WTC11 (cell line): ENCODE measurements at regions not wholly inside any gene's neighbourhood (a gene's known extent, or its start where the extent isn't known, plus 50 kb on each side); places are given as distances from the start of the nearest gene placed in this dataset.

Source experiments
- ATAC-seq: fragments of 200-7000 bp; cut with Tn5 transposase; 2 replicates; pipeline ENCODE4 v1.10.0; 2021; ENCODE audit warnings: mild to moderate bottlenecking, moderate library complexity
- CTCF ChIA-PET: fragments of 300-600 bp; sonication (Branson Sonifier 250); formaldehyde crosslinking; loops from one replicate; lab custom pipeline; 2021; ENCODE audit warnings: antibody characterized with exemption; lab: Charles Lee
- POLR2A ChIA-PET: fragments of 350-600 bp; sonication (Branson Sonifier 250); formaldehyde crosslinking; loops from one replicate; lab custom pipeline; 2021; ENCODE audit warnings: antibody characterized with exemption; lab: Charles Lee
- DNase-seq: peaks from one replicate; pipeline ENCODE4 v3.0.0; 2021; ENCODE audit warnings: low spot score
- H3K27ac Mint-ChIP-seq: 2 replicates; pipeline ENCODE4 v1.8.0; 2021; ENCODE audit warnings: mixed read lengths
- H3K27me3 Mint-ChIP-seq: 2 replicates; pipeline ENCODE4 v1.8.0; 2021; ENCODE audit warnings: low read depth, mild to moderate bottlenecking, moderate library complexity, mixed read lengths
- H3K36me3 Mint-ChIP-seq: 2 replicates; pipeline ENCODE4 v1.8.0; 2021; ENCODE audit warnings: mixed read lengths
- H3K4me1 Mint-ChIP-seq: 2 replicates; pipeline ENCODE4 v1.8.0; 2022; ENCODE audit warnings: mixed read lengths
- H3K4me3 Mint-ChIP-seq: 2 replicates; pipeline ENCODE4 v1.8.0; 2021; ENCODE audit warnings: mild to moderate bottlenecking, moderate library complexity, mixed read lengths
- H3K9me3 Mint-ChIP-seq: 2 replicates; pipeline ENCODE4 v1.8.0; 2021; ENCODE audit warnings: mixed read lengths
- CDX4 ChIP-seq: fragments of 250-450 bp; sonication (Bioruptor Pico); IDR thresholded peaks from 2 replicates; pipeline ENCODE4 v1.9.0; 2021; ENCODE audit warnings: moderate library complexity, mild to moderate bottlenecking, inconsistent platforms, borderline replicate concordance
- CREM ChIP-seq: sonication (generic); formaldehyde crosslinking; IDR thresholded peaks from 2 replicates; pipeline ENCODE4 v1.8.1; 2022; ENCODE audit warnings: mild to moderate bottlenecking, missing genetic modification reagents, moderate library complexity
- CTCF ChIP-seq: fragments of 200-600 bp; IDR thresholded peaks from 2 replicates; pipeline ENCODE4 v1.8.0; 2022; ENCODE audit warnings: antibody characterized with exemption
- FOXP4 ChIP-seq: sonication (generic); formaldehyde crosslinking; IDR thresholded peaks from 2 replicates; pipeline ENCODE4 v1.8.0; 2022; ENCODE audit warnings: mild to moderate bottlenecking, missing genetic modification reagents
- HMGXB4 ChIP-seq: sonication (generic); formaldehyde crosslinking; IDR thresholded peaks from 2 replicates; pipeline ENCODE4 v1.8.1; 2023; ENCODE audit warnings: mild to moderate bottlenecking, moderate library complexity, missing genetic modification reagents
- MLX ChIP-seq: sonication (generic); formaldehyde crosslinking; IDR thresholded peaks from 2 replicates; pipeline ENCODE4 v1.8.1; 2023; ENCODE audit warnings: mild to moderate bottlenecking, missing genetic modification reagents, moderate library complexity
- NR2C2 ChIP-seq: sonication (generic); formaldehyde crosslinking; IDR thresholded peaks from 2 replicates; pipeline ENCODE4 v1.8.0; 2022; ENCODE audit warnings: mild to moderate bottlenecking, missing genetic modification reagents
- STAT6 ChIP-seq: sonication (generic); formaldehyde crosslinking; conservative IDR thresholded peaks from 2 replicates; pipeline ENCODE4 v1.8.1; 2023; ENCODE audit warnings: mild to moderate bottlenecking, low read depth, missing genetic modification reagents, moderate library complexity
- USF2 ChIP-seq: sonication (generic); formaldehyde crosslinking; IDR thresholded peaks from 2 replicates; pipeline ENCODE4 v1.8.1; 2023; ENCODE audit warnings: mild to moderate bottlenecking, missing genetic modification reagents, moderate library complexity
- ZNF121 ChIP-seq: sonication (generic); formaldehyde crosslinking; IDR thresholded peaks from 2 replicates; pipeline ENCODE4 v1.8.0; 2023; ENCODE audit warnings: missing genetic modification reagents
- ZNF532 ChIP-seq: fragments of 250-450 bp; sonication (Bioruptor Pico); IDR thresholded peaks from 2 replicates; pipeline ENCODE4 v1.9.0; 2021; ENCODE audit warnings: mild to moderate bottlenecking, borderline replicate concordance

GRCh38 chr12:16088421-16088820, 177.3 kb downstream of the DERA start:
- TF ChIP-seq CTCF (no peak), ZNF532 (CRISPR knock-in tag) (no peak), STAT6 (CRISPR knock-in tag) (no peak), ZNF121 (CRISPR knock-in tag) (no peak), CREM (no peak), FOXP4 (CRISPR knock-in tag) (no peak), USF2 (CRISPR knock-in tag) (no peak), HMGXB4 (no peak), NR2C2 (CRISPR knock-in tag) (no peak), MLX (CRISPR knock-in tag) (no peak), CDX4 (CRISPR knock-in tag) (no peak)
- H3K36me3 Mint-ChIP-seq = peaks cover 16% of the 10 kb centered on the region
- no peak overlapping the region for H3K4me3 Mint-ChIP-seq
- H3K27me3 Mint-ChIP-seq = no peaks in the 10 kb centered on the region; the same call in 1 of the 2 replicates
- peaks cover 28% of the 10 kb centered on the region for H3K9me3 Mint-ChIP-seq
- no peak overlapping the region for H3K27ac Mint-ChIP-seq
- CTCF ChIA-PET = no interaction called here
- ATAC-seq = no peak
- POLR2A ChIA-PET = no interaction called here
- peaks cover 28% of the 10 kb centered on the region for H3K4me1 Mint-ChIP-seq
- no peak for DNase-seq
